Stimulated activated CD4-positive, alpha-beta T cell treated with anti-CD3 and anti-CD28 coated beads, TNF-alpha, amount 100 ng/mL, for 24 hours (primary cell): ENCODE measurements at regions not wholly inside any gene's neighbourhood (a gene's known extent, or its start where the extent isn't known, plus 50 kb on each side); places are given as distances from the start of the nearest gene placed in this dataset.
"Not testable (repeated sequence)": the region's sequence is repeated elsewhere in the genome, so short reads cannot be mapped to it uniquely, and the experiment has no call there.

Experiments
- DNase-seq, 3 experiments: peaks; one replicate each; pipeline ENCODE4 v3.0.0-alpha.2; 2020; ENCODE audit warnings: low read depth in 3 of 3

- no peak for DNase-seq
Observed at GRCh38 chr1:31510853-31511789, 65.2 kb upstream of the TINAGL1 start.

GRCh38 chr1:31511848-31512615 is 64.3 kb upstream of the TINAGL1 start:
- DNase-seq = no peak

- no peak for DNase-seq
Observed at GRCh38 chr1:31514117-31514516, 62.2 kb upstream of the TINAGL1 start.

DNA sequence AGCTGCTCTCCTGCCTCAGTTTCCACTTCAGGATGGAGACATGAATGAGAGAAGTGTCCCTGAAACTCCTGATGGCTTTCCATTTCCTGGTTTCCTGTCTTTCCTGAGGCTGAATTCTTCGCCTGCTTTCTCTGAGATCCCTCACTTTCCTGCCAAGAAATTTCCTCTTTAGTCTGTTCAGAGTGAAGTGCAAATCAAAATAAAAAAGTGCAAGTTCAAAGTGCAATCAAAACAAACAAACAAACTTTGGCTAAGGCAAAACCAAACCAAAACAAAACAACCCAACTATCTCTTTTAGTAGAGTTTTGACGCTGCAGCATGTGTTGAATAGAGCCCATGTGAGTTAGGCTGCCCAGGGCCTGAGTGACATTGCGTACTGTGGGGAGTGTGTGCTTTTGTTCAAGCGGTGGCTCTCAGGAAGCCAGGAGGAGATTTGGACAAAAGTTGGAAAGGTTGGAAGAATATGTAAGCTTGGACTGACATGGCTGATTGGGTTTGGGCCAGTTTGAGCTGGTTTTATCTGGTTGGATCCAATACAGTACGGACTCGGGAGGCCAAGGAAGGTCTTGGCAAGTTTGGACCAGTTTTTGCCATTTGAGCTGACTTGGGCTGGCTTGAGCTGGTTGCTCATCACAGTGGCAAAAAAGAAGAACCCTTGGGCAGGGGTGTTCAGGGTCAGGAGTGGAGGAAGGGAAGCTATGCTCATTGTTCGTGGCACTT is 61.1 kb upstream of the TINAGL1 start:
- DNase-seq = no peak

DNA sequence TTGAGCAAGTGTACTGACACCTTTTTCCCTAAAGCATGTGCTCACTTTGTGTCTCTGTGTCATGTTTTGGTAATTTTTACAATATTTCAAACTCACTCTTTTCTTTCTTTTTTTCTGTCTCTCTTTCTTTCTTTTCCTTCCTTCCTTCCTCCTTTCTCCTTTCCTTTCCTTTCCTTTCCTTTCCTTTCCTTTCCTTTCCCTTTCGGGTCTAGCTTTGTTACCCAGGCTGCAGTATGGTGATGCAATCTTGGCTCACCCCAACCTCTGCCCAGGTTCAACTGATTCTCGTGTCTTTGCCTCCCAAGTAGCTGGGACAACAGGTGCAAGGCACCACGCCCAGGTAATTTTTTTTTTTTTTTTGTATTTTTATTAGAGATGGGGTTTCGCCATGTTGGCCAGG is 60.4 kb upstream of the TINAGL1 start:
- DNase-seq = no peak

DNA sequence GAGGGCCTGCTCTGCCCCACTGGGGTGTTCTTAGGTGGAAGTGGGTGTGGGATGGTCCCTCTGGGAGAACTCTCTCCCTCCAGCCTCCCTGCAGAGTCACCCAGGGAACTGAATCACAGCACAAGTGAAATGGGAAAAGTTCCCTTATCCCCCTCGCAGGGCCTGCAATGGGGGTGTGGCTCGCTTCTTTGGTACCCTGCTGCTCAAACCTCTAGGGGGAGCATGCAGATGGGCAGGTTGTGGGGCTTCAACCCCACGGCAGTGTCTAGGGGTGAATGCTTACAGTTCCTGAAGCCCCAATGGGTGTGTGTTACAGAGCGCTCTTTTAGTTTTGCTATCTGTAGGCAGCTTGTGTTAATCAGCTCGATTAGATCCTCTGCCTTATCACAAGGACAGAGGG is 59.0 kb upstream of the TINAGL1 start:
- DNase-seq = no peak

- not testable (repeated sequence) for DNase-seq
Observed at GRCh38 chr1:31517986-31518385, 58.3 kb upstream of the TINAGL1 start.

GRCh38 chr1:31521761-31522555 is 54.4 kb upstream of the TINAGL1 start:
- no peak for DNase-seq

DNA sequence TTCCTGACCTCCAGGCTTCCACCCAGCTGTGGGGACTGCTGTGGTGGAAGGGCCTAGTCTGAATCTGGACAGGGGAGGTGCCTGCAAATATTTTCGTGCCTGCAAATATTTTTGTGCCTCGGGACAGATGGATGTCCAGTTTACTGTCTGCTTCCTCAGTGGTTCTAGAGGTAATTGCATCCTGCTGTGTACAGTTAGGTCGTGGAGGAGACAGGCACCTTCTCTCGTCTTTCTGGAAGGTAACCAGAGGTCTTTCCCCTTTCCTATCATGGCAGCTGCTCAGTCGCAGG is 53.8 kb upstream of the TINAGL1 start:
- no peak for DNase-seq

DNA sequence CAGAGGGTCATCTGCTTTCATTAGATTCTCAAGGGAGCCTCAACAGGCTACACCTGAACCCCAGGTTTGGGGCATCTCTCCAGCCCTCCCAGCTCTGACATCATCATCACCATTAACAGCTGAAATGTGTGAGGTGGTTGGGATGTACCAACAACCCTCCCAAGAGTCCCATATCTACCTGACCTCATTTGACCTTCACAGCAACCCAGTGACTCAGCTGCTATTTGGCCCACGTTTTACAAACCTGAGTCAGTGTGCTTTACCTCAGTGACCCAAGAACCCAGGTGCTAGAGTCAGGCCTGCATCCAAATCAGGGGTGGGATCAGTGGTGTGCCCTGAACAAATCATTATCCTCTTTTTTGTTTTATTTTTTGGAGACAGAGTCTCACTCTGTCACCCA is 53.3 kb upstream of the TINAGL1 start:
- DNase-seq = no peak

- no peak for DNase-seq
Observed at GRCh38 chr1:31523769-31524168, 52.5 kb upstream of the TINAGL1 start.

DNA sequence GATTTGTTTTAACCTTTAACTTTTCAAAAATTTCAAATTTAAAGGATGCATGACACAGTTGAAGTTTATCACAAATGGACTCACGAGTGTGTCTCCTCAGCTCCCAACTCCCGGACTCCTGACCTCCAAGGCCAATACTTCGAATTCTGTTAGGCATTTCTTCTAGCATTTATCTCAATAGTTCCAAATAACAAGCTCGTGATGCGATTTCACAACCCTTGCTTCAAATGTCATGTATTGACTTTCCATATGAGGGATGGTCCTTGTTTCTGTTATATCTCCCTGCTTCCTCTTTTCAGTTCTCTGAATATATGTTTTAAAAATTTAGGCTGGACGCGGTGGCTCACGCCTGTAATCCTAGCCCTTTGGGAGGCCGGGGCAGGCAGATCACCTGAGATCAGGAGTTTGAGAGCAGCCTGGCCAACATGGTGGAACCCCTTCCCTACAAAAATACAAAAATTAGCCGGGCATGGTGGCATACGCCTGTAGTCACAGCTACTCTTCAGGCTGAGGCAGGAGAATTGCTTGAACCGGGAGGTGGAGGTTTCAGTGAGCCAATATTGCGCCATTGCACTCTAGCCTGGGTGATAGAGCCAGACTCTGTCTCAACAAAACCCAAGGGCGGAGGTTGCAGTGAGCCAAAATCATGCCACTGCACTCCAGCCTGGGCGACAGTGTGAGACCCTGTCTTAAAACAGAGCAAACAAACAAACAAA is 52.0 kb upstream of the TINAGL1 start:
- no peak for DNase-seq
